ENCODE measurements at regions not wholly inside any gene's neighbourhood (a gene's known extent, or its start where the extent isn't known, plus 50 kb on each side); places are given as distances from the start of the nearest gene placed in this dataset.

- TF ChIP-seq CTCF (conservative IDR thresholded peaks at IDR 0.05): no peak
- H3K27ac Mint-ChIP-seq (ENCODE audit: unreplicated experiment): no peak overlapping the region
- H3K36me3 Mint-ChIP-seq (ENCODE audit: low read depth): no peaks in the 10 kb centered on the region
- no peaks in the 10 kb centered on the region for H3K9me3 Mint-ChIP-seq
- peaks cover 20% of the 10 kb centered on the region for H3K27me3 Mint-ChIP-seq (ENCODE audit: low read depth)
- H3K4me3 Mint-ChIP-seq: no peak overlapping the region
- DNase-seq (ENCODE audit: low read depth, low spot score): no peak
- H3K4me1 Mint-ChIP-seq: no peaks in the 10 kb centered on the region
Observed at GRCh38 chr10:130687566-130687965, 551.4 kb downstream of the GLRX3 start.

- Mint-ChIP-seq H3K27me3 (ENCODE audit: low read depth) (peaks cover 21% of the 10 kb centered on the region), H3K27ac (ENCODE audit: unreplicated experiment) (no peak overlapping the region), H3K9me3 (no peaks in the 10 kb centered on the region), H3K4me1 (no peaks in the 10 kb centered on the region), H3K36me3 (ENCODE audit: low read depth) (no peaks in the 10 kb centered on the region), H3K4me3 (no peak overlapping the region)
- no peak for TF ChIP-seq CTCF (conservative IDR thresholded peaks at IDR 0.05)
- DNase-seq (ENCODE audit: low read depth, low spot score): no peak
Observed at GRCh38 chr10:130689743-130690626, 553.8 kb downstream of the GLRX3 start.

- Mint-ChIP-seq H3K4me1 (no peaks in the 10 kb centered on the region), H3K4me3 (no peak overlapping the region), H3K27me3 (ENCODE audit: low read depth) (peaks cover 18% of the 10 kb centered on the region), H3K36me3 (ENCODE audit: low read depth) (no peaks in the 10 kb centered on the region), H3K9me3 (no peaks in the 10 kb centered on the region), H3K27ac (ENCODE audit: unreplicated experiment) (no peak overlapping the region)
- no peak for TF ChIP-seq CTCF (conservative IDR thresholded peaks at IDR 0.05)
- DNase-seq (ENCODE audit: low read depth, low spot score): no peak
Observed at GRCh38 chr10:130691776-130692175, 555.6 kb downstream of the GLRX3 start.

GRCh38 chr10:130696870-130697269 lies 560.7 kb downstream of the GLRX3 start:
- no peaks in the 10 kb centered on the region for H3K36me3 Mint-ChIP-seq (ENCODE audit: low read depth)
- no peaks in the 10 kb centered on the region for H3K9me3 Mint-ChIP-seq
- no peak overlapping the region for H3K27ac Mint-ChIP-seq (ENCODE audit: unreplicated experiment)
- H3K27me3 Mint-ChIP-seq (ENCODE audit: low read depth): peaks cover 20% of the 10 kb centered on the region
- DNase-seq (ENCODE audit: low read depth, low spot score): no peak
- TF ChIP-seq CTCF (conservative IDR thresholded peaks at IDR 0.05): no peak
- H3K4me1 Mint-ChIP-seq: peaks cover 4% of the 10 kb centered on the region
- no peak overlapping the region for H3K4me3 Mint-ChIP-seq

- peaks cover 31% of the 10 kb centered on the region for H3K27me3 Mint-ChIP-seq (ENCODE audit: low read depth)
- H3K9me3 Mint-ChIP-seq: no peaks in the 10 kb centered on the region
- no peak for TF ChIP-seq CTCF (conservative IDR thresholded peaks at IDR 0.05)
- no peak for DNase-seq (ENCODE audit: low read depth, low spot score)
- no peaks in the 10 kb centered on the region for H3K4me1 Mint-ChIP-seq
- H3K36me3 Mint-ChIP-seq (ENCODE audit: low read depth): no peaks in the 10 kb centered on the region
- H3K4me3 Mint-ChIP-seq: no peak overlapping the region
- H3K27ac Mint-ChIP-seq (ENCODE audit: unreplicated experiment): no peak overlapping the region
Observed at GRCh38 chr10:130707389-130707979, 571.3 kb downstream of the GLRX3 start.

Data from neural crest cell (in vitro differentiated cells).